ENCODE measurements at regions not wholly inside any gene's neighbourhood (a gene's known extent, or its start where the extent isn't known, plus 50 kb on each side); places are given as distances from the start of the nearest gene placed in this dataset.
"Not testable (repeated sequence)": the region's sequence is repeated elsewhere in the genome, so short reads cannot be mapped to it uniquely, and the experiment has no call there.

DNA sequence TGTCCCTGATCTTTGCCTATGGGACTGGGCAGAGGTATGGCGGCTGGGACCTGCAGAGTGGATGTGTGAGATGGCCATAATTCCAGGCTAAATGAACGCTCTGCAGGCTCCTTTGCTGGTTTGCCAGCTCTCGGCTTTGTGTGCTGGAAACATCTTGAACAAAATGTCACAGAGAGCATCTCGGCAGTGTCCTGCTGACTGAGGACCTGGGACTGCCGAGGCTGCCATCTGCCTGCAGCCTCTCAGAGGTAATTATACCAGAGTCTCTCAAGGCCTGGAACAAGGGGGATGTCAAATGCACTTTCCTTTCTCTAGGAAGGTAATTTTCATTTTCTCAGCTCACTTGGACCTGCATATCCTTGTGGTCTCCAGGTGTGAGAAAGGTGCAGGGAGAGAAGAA is 354.2 kb downstream of the PDCD6IP start:
- Mint-ChIP-seq H3K4me3 (no peak overlapping the region), H3K4me1 (peaks cover 7% of the 10 kb centered on the region), H3K27me3 (ENCODE audit: low read depth) (no peaks in the 10 kb centered on the region), H3K27ac (ENCODE audit: unreplicated experiment) (no peak overlapping the region), H3K36me3 (ENCODE audit: low read depth) (no peaks in the 10 kb centered on the region), H3K9me3 (peaks cover 2% of the 10 kb centered on the region)
- no peak for DNase-seq (ENCODE audit: low read depth, low spot score)
- TF ChIP-seq, protein P1, sequence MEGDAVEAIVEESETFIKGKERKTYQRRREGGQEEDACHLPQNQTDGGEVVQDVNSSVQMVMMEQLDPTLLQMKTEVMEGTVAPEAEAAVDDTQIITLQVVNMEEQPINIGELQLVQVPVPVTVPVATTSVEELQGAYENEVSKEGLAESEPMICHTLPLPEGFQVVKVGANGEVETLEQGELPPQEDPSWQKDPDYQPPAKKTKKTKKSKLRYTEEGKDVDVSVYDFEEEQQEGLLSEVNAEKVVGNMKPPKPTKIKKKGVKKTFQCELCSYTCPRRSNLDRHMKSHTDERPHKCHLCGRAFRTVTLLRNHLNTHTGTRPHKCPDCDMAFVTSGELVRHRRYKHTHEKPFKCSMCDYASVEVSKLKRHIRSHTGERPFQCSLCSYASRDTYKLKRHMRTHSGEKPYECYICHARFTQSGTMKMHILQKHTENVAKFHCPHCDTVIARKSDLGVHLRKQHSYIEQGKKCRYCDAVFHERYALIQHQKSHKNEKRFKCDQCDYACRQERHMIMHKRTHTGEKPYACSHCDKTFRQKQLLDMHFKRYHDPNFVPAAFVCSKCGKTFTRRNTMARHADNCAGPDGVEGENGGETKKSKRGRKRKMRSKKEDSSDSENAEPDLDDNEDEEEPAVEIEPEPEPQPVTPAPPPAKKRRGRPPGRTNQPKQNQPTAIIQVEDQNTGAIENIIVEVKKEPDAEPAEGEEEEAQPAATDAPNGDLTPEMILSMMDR (conservative IDR thresholded peaks at IDR 0.05): no peak

DNA sequence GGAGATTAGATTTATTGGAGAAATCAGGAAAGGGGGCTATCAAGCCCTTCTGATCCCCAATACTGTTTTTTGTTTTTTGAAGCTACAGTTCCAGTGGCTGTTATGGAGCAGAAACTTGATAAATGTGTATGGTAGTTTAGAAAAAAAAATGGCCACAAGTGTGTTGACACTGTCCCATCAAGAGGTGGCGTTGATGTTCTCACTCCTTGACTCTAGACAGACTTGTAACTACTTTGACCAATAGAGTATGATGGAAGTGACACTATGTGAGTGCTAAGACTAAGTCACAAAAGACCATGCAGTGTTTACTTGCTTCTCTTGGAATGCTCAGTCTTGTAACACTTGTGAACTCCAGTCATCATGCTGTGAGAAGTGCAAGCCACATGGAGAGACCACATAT is 356.7 kb downstream of the PDCD6IP start:
- no peak for DNase-seq (ENCODE audit: low read depth, low spot score)
- H3K9me3 Mint-ChIP-seq: peaks cover 2% of the 10 kb centered on the region
- no peaks in the 10 kb centered on the region for H3K36me3 Mint-ChIP-seq (ENCODE audit: low read depth)
- TF ChIP-seq, protein P1 (conservative IDR thresholded peaks at IDR 0.05): no peak
- H3K27me3 Mint-ChIP-seq (ENCODE audit: low read depth): no peaks in the 10 kb centered on the region
- H3K4me3 Mint-ChIP-seq: no peak overlapping the region
- no peaks in the 10 kb centered on the region for H3K4me1 Mint-ChIP-seq
- no peak overlapping the region for H3K27ac Mint-ChIP-seq (ENCODE audit: unreplicated experiment)

DNA sequence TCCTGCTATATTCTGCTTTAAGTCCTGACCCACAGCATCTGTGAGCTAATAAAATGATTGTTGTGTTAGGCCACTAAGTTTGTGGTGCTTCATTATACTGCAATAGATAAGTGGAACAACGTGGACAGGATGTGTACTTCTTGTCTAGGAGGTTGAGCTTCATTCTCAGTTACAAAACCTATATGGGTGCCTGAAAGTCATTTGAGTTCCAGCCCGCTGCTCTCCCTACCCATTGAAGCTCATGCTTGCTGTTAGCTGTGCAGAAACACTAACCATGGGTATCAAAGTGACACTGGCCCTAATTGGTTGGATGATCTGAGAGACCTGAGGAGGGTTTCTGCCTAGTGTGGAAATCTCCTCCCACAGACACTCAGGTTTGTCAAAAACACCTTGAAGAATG is 357.2 kb downstream of the PDCD6IP start:
- Mint-ChIP-seq H3K36me3 (ENCODE audit: low read depth) (no peaks in the 10 kb centered on the region), H3K27ac (ENCODE audit: unreplicated experiment) (no peak overlapping the region), H3K4me1 (no peaks in the 10 kb centered on the region), H3K9me3 (peaks cover 2% of the 10 kb centered on the region), H3K27me3 (ENCODE audit: low read depth) (no peaks in the 10 kb centered on the region), H3K4me3 (no peak overlapping the region)
- DNase-seq (ENCODE audit: low read depth, low spot score): no peak
- TF ChIP-seq, protein P1 (conservative IDR thresholded peaks at IDR 0.05): no peak

DNA sequence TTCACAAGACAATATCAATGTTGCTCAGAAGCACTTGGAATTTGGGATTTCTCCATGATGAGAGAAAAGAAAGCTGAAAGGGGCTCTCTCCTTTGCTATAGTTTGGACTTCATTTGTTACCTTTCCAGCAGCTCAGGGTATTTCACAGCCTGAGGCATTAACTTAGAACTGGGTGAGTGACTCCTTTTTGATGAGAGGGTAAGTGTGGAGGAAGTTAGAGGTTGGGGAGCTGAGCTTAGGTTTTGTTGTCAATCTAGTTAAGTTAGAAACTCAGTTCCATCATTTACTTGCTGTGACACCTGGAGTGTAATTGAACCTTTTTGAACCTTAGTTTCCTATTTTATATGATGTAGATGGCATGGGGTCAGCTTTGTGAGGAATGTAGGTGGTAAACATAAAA is 359.1 kb downstream of the PDCD6IP start:
- TF ChIP-seq, protein P1 (conservative IDR thresholded peaks at IDR 0.05): no peak
- Mint-ChIP-seq H3K4me1 (no peaks in the 10 kb centered on the region), H3K4me3 (no peak overlapping the region), H3K27ac (ENCODE audit: unreplicated experiment) (no peak overlapping the region), H3K9me3 (no peaks in the 10 kb centered on the region), H3K27me3 (ENCODE audit: low read depth) (no peaks in the 10 kb centered on the region), H3K36me3 (ENCODE audit: low read depth) (no peaks in the 10 kb centered on the region)
- no peak for DNase-seq (ENCODE audit: low read depth, low spot score)

DNA sequence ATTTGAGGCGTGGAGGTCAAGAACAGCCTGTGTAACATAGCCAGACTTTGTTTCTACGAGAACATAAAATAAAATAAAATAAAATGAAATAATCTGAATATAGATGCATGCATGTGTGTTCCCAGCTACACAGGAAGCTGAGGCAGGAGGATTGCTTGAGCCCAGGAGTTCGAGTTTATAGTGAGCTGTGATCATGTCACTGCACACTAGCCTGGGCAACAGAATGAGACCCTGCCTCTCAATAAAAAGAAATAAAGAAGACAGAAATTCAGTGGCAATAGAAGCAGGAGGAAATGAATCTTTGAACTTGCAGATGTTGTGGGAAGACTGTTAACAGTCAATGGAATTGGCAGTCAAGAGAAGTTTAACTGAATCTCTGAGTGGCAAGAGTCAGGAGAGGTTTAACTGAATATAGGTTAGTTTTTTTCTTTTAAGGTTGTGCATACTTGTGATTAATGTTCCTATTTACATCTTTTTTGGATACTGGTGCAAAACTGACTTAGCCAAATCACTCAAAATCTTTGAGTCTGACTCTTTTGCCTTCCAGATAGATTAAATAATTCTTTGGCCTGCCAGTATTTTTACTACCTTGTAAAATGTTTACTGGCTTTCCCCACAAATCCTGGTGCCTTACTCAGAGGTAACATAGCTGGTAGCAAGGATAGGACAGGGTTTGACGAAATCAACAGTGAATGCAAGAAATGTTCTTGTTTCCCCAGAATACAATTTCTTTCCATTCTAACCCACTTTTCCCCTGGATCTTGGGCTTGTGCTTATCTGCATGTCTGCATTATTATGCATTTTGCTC is 361.4 kb downstream of the PDCD6IP start:
- no peaks in the 10 kb centered on the region for H3K27me3 Mint-ChIP-seq (ENCODE audit: low read depth)
- TF ChIP-seq, protein P1 (conservative IDR thresholded peaks at IDR 0.05): no peak
- H3K4me1 Mint-ChIP-seq: no peaks in the 10 kb centered on the region
- no peaks in the 10 kb centered on the region for H3K9me3 Mint-ChIP-seq
- no peaks in the 10 kb centered on the region for H3K36me3 Mint-ChIP-seq (ENCODE audit: low read depth)
- no peak for DNase-seq (ENCODE audit: low read depth, low spot score)
- H3K27ac Mint-ChIP-seq (ENCODE audit: unreplicated experiment): no peak overlapping the region
- no peak overlapping the region for H3K4me3 Mint-ChIP-seq

DNA sequence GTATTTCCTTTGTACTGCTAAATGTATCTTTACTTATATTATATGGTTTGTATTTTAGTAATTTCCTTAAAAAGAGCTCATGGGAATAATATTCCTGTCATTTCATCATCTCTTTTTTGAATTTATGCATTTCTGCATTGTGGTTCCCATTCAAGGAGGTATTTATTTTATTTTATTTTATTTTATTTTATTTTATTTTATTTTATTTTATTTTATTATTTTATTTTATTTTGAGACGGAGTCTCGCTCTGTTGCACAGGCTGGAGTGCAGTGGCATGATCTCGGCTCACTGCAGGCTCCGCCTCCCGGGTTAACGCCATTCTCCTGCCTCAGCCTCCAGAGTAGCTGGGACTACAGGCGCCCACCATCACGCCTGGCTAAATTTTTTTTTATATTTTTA is 371.2 kb downstream of the PDCD6IP start:
- DNase-seq (ENCODE audit: low read depth, low spot score); H3K27me3 Mint-ChIP-seq (ENCODE audit: low read depth); H3K27ac Mint-ChIP-seq (ENCODE audit: unreplicated experiment); H3K36me3 Mint-ChIP-seq (ENCODE audit: low read depth); H3K4me3 Mint-ChIP-seq; H3K4me1 Mint-ChIP-seq; H3K9me3 Mint-ChIP-seq: not testable (repeated sequence)
